Osteoblast (primary cell): ENCODE measurements at regions not wholly inside any gene's neighbourhood (a gene's known extent, or its start where the extent isn't known, plus 50 kb on each side); places are given as distances from the start of the nearest gene placed in this dataset.

Source experiments
- DNase-seq: peaks from one replicate; pipeline ENCODE4 v3.0.0; 2011; ENCODE audit warnings: low spot score, mixed read lengths; ENCODE audit not compliant: insufficient read length; ENCODE audit errors: missing footprints
- H2AFZ ChIP-seq: 2 replicates; pipeline ENCODE4 v1.6.0; 2011; ENCODE audit warnings: mild to moderate bottlenecking, low read length
- H3K27ac ChIP-seq: 2 replicates; pipeline ENCODE4 v1.5.1; 2011; ENCODE audit warnings: mild to moderate bottlenecking, low read depth, low read length, moderate library complexity
- H3K27me3 ChIP-seq: 2 replicates; pipeline ENCODE4 v1.6.0; 2012; ENCODE audit warnings: mild to moderate bottlenecking, control low read depth, inconsistent platforms, low read length, moderate library complexity; ENCODE audit not compliant: insufficient read depth
- H3K36me3 ChIP-seq: 2 replicates; pipeline ENCODE4 v1.5.1; 2011; ENCODE audit warnings: mild to moderate bottlenecking, low read length, control low read depth, moderate library complexity; ENCODE audit not compliant: insufficient read depth
- H3K4me1 ChIP-seq: 2 replicates; pipeline ENCODE4 v1.5.1; 2011; ENCODE audit warnings: mild to moderate bottlenecking, low read length, control low read depth, moderate library complexity; ENCODE audit not compliant: insufficient read depth
- H3K4me2 ChIP-seq: 2 replicates; pipeline ENCODE4 v1.6.0; 2011; ENCODE audit warnings: mild to moderate bottlenecking, low read length; ENCODE audit not compliant: insufficient read depth
- H3K4me3 ChIP-seq: fragments of 200-600 bp; sonication (generic); 3 replicates; pipeline ENCODE4 v1.5.1; 2012; ENCODE audit warnings: mild to moderate bottlenecking, low read length, inconsistent platforms; ENCODE audit not compliant: insufficient read depth
- H3K79me2 ChIP-seq: 2 replicates; pipeline ENCODE4 v1.6.0; 2012; ENCODE audit warnings: mild to moderate bottlenecking, low read length, control low read depth, inconsistent platforms; ENCODE audit not compliant: insufficient read depth
- H3K9me3 ChIP-seq: 2 replicates; pipeline ENCODE4 v1.5.1; 2011; ENCODE audit warnings: low read depth, low read length, control low read depth
- H4K20me1 ChIP-seq: 2 replicates; pipeline ENCODE4 v1.6.0; 2012; ENCODE audit warnings: mild to moderate bottlenecking, low read length, control low read depth; ENCODE audit not compliant: insufficient read depth
- TF ChIP-seq, protein P1 (sequence below): IDR thresholded peaks from 2 replicates; pipeline ENCODE4 v1.5.1; 2011; ENCODE audit warnings: mild to moderate bottlenecking, low read depth, low read length, moderate library complexity; ENCODE audit errors: extremely low read depth

- Histone ChIP-seq H3K4me1 (no peaks in the 10 kb centered on the region), H3K9me3 (no peaks in the 10 kb centered on the region), H3K4me2 (no peak overlapping the region), H3K4me3 (no peak overlapping the region), H3K27ac (no peak overlapping the region), H3K36me3 (no peaks in the 10 kb centered on the region), H3K27me3 (no peaks in the 10 kb centered on the region), H4K20me1 (no peaks in the 10 kb centered on the region), H3K79me2 (no peaks in the 10 kb centered on the region), H2AFZ (no peak overlapping the region)
- no peak for DNase-seq
- TF ChIP-seq, protein P1, sequence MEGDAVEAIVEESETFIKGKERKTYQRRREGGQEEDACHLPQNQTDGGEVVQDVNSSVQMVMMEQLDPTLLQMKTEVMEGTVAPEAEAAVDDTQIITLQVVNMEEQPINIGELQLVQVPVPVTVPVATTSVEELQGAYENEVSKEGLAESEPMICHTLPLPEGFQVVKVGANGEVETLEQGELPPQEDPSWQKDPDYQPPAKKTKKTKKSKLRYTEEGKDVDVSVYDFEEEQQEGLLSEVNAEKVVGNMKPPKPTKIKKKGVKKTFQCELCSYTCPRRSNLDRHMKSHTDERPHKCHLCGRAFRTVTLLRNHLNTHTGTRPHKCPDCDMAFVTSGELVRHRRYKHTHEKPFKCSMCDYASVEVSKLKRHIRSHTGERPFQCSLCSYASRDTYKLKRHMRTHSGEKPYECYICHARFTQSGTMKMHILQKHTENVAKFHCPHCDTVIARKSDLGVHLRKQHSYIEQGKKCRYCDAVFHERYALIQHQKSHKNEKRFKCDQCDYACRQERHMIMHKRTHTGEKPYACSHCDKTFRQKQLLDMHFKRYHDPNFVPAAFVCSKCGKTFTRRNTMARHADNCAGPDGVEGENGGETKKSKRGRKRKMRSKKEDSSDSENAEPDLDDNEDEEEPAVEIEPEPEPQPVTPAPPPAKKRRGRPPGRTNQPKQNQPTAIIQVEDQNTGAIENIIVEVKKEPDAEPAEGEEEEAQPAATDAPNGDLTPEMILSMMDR: no peak
Observed at GRCh38 chr5:52452098-52452497, 335.6 kb upstream of the ITGA1 start.

- Histone ChIP-seq H3K27ac (no peak overlapping the region), H2AFZ (no peak overlapping the region), H4K20me1 (no peaks in the 10 kb centered on the region), H3K27me3 (no peaks in the 10 kb centered on the region), H3K79me2 (no peaks in the 10 kb centered on the region), H3K4me3 (no peak overlapping the region), H3K36me3 (no peaks in the 10 kb centered on the region), H3K4me1 (no peaks in the 10 kb centered on the region), H3K9me3 (no peaks in the 10 kb centered on the region), H3K4me2 (no peak overlapping the region)
- DNase-seq: no peak
- TF ChIP-seq, protein P1: no peak
Observed at GRCh38 chr5:52453176-52453575, 334.5 kb upstream of the ITGA1 start.

DNA sequence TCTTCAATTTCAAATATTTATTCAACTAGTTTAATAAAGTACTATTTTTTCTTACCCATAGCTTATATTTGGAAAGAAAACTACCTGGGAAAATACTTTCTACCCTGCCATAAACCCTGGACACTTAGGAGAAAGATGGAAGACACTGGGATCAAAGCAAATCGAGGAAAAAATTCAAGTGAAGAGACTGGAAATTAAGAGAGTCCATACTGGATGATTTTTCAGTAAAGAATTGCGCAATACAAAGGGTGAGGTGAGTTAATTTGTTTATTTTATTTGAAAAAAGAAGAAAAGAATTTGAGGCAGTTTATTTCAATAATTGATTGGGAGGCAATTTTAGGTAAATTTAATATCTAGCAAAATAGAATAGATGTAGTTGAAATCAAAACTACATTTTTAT, 331.8 kb upstream of the ITGA1 start:
- no peaks in the 10 kb centered on the region for H3K27me3 ChIP-seq

GRCh38 chr5:52457810-52458209, 329.9 kb upstream of the ITGA1 start:
- Histone ChIP-seq H3K4me2 (no peak overlapping the region), H3K36me3 (no peaks in the 10 kb centered on the region), H3K9me3 (no peaks in the 10 kb centered on the region), H2AFZ (no peak overlapping the region), H3K27me3 (no peaks in the 10 kb centered on the region), H4K20me1 (no peaks in the 10 kb centered on the region), H3K4me3 (no peak overlapping the region), H3K79me2 (no peaks in the 10 kb centered on the region), H3K27ac (no peak overlapping the region), H3K4me1 (no peaks in the 10 kb centered on the region)
- TF ChIP-seq, protein P1: no peak
- DNase-seq: no peak

More for the DNA sequence above, 331.8 kb upstream of the ITGA1 start:
- no peaks in the 10 kb centered on the region for H3K4me1 ChIP-seq
- no peak for DNase-seq
- TF ChIP-seq, protein P1: no peak
- no peak overlapping the region for H3K4me3 ChIP-seq
- no peak overlapping the region for H3K4me2 ChIP-seq
- no peaks in the 10 kb centered on the region for H3K36me3 ChIP-seq
- H3K9me3 ChIP-seq: no peaks in the 10 kb centered on the region
- no peak overlapping the region for H2AFZ ChIP-seq
- no peaks in the 10 kb centered on the region for H4K20me1 ChIP-seq
- H3K79me2 ChIP-seq: no peaks in the 10 kb centered on the region
- no peak overlapping the region for H3K27ac ChIP-seq
